DMS 273 (cell line): ENCODE measurements at regions not wholly inside any gene's neighbourhood (a gene's known extent, or its start where the extent isn't known, plus 50 kb on each side); places are given as distances from the start of the nearest gene placed in this dataset.
"Not testable (repeated sequence)": the region's sequence is repeated elsewhere in the genome, so short reads cannot be mapped to it uniquely, and the experiment has no call there.

Experiments
- DNase-seq: peaks from one replicate; lab custom pipeline; 2025; ENCODE audit not compliant: unreplicated experiment; lab: John Stamatoyannopoulos, UW

DNA sequence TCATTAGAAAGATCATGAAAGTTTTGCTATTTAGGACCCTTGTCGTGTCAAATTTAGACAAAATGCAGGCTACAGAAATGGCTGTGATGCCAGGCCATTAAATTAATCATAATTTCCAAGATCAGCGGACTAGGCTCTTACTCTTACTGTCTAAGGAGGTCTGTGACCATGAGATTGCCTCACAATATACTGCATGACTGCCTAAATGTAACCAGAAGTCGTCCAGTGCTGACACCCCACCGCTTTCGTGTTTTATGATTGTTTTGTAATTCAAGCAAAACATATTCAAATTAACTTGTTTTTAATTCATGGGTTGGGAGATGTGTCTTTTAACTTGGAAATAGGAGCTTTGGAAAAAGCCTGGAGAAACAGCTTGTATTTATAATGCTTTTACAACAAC is 947.5 kb downstream of the BRINP3 start:
- DNase-seq = no peak

DNA sequence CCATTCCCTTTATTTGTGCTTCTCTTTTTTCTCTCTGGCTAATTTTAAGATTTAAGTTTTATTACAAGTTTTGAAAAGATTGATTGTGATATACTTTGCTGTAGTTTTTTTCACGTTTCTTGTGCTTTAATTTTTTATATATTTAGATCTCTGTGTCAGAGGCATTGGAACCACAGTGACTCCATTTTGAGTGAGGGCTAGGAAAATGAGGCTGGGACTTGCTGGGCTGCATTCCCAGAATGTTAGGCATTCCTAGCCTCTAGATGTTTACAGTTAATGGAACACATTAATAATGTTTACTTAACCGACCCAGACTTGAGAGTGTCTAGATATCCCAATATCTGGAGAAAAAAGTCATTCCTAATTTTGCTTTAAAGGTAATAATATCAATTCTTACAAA is 939.4 kb downstream of the BRINP3 start:
- DNase-seq = no peak

DNA sequence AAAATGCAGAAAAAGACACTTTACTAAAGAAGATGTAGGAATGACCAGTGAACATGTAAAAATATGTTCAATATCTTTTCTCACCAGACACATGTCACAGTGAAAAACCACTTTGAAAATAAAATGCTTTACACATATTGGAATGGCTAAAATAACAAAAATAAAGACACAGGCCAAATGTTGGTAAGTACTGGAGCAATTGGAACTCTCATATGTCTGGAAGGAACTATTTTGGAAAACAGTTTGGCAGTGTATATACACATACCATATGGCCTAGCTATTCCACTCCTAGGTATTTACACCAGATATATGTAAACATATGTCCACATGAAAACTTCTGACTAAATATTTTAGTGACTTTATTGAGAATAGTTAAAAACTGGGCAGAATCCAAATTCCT is 927.2 kb downstream of the BRINP3 start:
- DNase-seq = peak; percentile 48

DNA sequence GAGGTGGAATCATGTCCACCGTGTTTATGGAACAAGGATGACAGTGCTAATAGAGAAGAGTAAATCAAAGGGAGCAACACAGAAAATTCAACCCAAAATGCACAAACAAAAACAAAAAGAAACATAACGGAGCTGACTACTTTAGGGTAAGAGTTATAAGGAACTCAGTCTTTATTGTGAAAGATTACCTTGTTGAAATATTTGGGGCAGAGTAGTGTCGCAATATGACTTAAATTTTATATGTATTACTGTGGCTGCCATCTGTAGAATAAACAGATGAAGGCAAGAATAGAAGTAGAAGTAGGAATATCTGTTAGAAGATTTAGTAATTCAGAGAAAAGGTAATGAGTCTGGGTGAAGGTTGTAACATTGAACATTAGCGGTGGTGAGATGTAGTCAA is 913.9 kb downstream of the BRINP3 start:
- no peak for DNase-seq

DNA sequence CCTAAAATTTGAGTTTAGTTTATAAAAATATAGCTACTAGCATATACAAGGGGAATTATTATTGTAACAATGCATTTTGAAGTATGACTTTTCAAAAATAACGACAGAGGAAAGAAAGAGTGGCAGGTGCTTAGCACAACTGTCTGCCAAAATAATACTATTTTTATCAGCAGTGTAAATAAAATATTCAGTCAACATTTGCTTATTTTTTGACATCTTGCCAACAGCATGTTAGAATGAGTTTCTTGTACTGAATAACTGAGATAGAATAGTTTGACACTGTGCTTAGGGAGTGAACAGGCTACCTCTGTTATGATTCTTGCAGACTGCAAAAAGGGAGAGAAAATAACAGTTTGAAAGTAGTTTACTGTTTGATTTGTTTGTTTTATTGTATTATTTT is 909.8 kb downstream of the BRINP3 start:
- no peak for DNase-seq

DNA sequence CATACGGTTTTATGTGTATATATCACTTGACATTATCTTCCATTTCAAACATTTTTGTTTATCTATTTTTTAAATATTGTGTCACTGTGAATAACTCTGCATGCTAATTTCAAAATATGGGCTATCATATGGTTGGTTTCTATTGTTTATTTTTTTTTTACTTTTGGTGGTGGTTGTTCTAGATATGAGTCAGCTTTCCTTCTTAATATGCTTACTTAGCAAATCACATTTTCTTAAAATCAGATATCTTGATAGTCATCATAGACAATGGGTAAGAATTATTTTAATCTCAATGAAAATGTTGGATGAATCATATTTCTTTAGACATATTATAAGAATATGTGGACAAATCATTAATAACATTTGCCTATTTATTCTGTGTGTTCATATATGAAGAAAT is 881.5 kb downstream of the BRINP3 start:
- no peak for DNase-seq

DNA sequence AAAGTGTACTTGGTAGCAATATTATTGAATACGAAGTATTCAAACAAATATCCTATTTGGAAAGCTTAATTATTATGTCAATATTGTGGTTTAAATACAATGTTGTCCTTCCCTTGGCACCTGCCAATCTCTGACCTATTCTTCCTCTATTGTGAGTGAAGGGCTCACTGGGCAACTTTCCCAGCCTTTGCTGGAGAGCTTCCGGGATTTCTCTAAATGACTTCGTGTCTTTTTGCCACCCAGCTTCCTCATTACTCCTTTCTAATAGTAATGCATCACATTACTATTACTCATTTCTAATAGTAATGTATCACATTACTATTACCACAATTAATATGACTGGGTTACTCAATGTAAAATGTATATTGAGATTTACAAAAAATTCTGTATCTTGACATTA is 880.6 kb downstream of the BRINP3 start:
- DNase-seq = peak; percentile 17

DNA sequence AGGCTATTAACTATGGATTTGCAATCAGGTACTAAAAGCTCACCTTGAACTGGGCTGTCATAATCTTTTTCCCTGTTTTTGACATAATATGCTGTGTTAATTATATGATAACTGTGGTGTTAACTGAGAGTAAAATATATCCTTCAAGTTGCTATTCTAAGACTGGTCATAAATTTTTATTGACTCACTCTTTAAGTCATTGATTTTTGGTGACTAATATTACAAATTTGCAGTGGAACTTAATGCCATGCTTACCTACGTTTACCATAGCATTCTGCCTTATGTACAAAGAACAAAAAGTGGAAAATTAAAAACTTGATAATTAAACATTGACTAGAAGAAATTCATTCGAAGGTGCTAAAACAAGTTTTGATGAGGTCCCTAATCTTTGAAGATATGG is 872.4 kb downstream of the BRINP3 start:
- no peak for DNase-seq

DNA sequence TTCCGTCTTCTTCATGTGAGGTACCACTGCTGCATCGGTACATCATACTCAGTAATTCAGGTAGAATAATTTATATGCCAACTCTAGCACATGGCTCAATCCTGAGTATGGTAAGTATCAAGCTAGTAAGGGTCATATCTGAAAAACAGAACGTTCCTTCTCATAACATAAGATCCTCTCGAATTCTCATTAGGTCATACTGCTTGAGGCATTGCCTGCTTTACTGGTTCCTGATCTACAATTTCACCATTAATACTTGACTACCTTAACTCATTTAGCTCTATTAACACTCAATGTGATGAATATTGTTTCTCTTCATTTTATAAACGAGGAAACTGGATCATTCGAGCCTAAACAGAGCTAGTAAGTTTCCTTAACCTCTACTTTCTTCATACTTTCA is 871.6 kb downstream of the BRINP3 start:
- no peak for DNase-seq

DNA sequence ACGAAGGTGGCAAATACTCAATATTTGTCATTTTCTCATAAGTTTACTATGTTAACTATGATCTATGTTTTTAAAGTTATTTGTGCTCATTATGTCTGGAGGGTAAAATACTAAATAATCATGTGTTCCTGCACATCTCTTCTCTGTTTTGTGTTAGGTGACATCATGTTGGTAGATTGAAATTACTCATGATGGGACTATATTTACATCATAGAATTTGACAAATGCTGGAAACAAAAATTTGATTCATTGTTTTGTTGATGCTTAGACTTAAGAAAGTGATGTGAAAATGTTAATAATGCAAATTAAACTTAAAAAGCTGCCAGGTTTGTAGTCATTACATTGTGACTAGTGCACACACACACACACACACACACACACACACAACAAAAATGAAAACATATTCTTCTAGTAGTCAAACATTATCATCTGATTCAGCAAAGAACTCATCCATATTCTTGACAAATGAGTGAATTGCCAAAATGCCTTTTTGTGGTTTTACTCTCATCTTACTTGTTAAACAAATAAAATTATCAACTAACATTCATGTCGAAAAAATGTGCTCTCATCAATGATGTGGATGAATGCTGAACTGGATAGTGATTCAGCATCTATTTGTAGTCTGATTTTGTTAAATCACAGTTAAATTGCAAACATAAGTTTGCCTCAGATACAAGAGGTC is 870.7 kb downstream of the BRINP3 start:
- DNase-seq = no peak

DNA sequence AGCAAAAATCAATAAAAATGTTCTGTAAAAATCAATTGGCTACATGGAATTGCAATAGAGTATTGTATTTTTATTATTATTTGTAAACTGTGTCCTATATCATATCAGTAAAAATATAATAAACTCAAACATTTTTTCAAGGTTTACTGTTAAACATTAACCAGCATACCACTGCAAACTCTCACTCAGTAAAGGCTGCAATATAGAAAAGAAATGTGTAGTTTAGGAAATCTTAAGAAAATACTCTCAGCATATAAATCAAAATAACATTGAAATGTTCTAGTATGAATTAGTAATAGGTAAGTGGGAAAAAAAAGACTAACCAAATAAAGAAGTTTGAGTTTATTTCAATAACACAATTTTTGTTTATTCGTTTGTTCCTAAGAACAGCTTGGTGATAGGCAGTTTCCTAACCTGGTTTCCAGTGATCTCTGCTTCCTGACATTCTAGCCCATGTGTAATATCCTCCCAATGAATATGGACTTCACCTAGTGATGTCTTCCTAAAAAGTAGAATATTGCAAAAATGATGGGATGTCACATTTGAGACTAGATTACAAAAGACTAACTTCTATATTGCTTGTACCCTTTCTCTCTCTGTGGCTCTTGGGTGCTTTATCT is 870.1 kb downstream of the BRINP3 start:
- DNase-seq = no peak

DNA sequence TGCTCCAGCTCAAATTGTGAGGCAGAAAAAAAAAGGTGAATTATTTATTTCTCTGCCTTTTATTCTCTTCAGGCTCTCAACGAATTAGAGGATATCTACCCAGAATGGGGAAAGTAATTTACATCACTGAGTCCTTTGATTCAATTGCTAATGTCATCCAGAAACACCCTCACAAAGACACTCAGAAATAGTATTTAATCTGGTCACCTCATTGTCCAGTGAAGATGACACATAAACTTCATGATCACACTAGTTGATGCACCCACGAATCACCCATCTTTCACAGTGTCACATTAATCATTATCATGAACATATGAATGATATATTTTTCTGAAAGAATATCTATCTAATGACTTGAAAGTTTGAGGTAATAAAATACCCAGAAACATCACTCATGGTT is 868.5 kb downstream of the BRINP3 start:
- DNase-seq = no peak

DNA sequence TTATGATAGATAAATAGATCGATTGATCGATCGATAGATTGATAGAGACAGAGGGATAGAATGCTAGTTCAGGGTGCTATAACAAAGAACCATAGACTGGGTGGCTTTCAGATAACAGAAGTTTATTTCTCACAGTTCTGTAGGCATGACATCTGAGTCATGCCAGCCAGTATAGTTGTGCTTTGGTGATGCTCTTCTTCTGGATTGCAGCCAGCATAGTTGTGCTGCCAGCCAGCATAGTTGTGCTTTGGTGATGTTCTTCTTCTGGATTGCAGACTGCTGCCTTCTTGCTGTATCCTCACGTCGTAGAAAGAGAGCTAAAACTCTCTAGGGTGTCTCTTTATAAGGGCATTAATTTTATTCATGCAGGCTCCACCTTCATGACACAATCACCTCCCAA is 860.8 kb downstream of the BRINP3 start:
- no peak for DNase-seq

DNA sequence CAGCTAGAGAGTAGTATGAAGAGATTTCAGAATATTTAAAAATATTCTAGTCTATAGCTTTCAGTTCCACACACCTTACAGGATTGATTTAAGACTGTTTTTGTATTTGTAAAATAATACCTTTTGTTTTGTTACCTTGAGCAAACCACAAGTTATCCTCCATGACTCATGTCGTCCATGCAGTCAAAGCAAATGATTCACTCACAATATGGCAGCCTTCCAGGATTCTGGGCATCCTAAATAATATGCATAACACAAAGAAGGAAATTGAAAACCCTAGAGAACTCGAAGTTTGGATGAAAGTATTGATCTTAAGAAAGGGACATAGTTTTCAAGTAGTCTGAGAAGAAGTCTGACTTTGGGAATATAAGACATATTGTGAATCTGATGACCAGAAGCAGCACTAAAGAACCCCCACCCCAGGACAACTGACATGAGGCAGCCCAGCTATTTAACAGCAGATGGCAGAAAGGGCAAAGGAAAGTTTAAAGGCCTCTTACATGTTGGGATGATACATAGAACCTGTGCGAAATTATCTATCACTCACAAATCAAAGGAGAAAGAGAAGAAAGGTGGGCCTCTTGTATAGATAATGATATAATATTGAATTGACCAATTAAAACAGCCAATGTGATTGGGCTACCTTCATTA is 857.9 kb downstream of the BRINP3 start:
- peak; percentile 86 for DNase-seq

DNA sequence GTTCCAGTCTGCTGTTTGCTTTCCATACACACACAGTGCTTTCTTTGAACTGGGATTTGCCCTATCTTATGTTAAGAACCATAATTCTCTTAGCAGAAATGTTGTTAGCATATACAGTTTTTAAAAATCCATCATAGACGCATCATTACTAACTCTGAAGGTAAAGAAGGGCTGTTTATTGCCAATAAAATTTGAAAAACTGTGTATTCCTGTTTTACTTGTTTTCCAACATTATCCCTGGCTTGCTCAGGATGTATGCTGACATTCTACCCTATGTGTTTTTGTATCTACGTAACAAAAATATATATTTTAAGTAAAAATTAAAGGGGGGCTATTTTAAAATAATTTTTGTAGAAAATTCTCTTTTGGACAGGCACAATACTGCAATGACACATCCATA is 857.2 kb downstream of the BRINP3 start:
- no peak for DNase-seq

DNA sequence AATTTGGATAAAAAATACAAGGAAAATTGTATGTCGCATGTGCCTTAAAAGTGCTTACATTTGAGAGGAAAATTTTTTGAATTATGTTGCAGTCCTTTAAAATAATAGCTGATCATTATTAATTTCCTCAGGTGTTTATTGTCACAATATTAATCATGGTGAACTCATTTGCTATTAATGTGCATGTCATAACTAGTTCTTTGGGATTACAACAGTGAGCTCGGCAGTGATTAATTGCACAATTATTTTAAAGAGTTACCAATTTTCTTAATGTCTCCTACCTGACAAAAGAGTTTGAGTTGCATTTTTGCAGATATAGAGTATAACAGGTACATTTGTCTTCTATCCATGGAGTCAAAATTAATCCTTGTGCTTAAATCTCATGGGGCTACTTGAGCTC is 854.3 kb downstream of the BRINP3 start:
- no peak for DNase-seq

DNA sequence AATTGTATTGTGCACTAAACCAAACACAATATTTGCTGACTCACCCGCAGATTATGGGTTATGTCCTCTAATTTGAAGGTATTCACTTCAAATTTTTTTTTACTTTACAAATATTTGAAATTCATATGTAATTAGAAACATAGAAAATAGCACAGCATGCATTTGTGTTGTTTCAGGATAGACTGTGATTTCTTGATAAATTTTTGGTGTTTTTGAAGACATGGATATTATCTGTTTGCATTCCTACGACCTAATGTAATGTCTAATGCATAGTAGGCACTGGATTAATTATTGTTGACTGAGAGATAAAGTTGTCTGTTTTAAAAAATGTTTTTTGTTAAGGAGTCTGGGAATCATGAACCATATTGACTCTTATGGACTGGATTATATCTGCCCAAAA is 850.2 kb downstream of the BRINP3 start:
- DNase-seq = no peak

DNA sequence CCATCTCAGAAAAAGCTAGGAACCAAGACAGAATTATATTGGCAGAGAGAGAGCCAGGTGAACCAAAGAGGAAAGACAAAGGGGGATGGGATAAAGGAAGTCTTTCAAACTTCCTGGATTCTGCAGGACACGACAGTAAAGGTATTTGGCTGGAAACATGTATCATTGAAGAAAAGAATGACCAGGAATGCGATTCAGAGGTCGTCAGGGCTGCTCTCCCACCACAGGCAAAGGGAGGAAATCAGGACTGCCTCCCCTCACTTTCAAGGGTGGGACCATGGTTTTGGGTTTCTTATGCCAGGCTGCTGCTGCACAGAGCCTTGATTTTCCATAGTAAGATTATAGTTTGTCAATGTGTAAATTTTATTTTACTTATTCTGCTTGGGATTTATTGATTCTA is 848.8 kb downstream of the BRINP3 start:
- DNase-seq = no peak

DNA sequence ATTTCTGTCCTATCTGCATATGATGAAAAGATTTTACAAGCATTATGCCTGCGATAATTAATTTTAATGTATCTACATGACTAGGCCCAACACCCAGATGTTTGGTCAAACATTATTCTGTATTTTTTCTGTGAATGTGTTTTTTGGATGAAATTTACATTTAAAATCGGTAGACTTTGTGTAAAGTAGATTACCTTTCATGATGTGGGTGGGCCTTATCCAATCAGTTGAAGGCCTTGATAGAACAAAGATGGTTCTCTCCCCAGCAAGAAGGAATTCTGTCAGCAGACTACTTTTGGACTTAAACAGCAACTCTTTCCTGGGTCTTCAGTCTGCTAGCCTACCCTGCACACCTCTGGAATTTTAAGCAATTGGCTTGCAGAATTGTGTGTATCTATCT is 844.0 kb downstream of the BRINP3 start:
- DNase-seq = no peak

DNA sequence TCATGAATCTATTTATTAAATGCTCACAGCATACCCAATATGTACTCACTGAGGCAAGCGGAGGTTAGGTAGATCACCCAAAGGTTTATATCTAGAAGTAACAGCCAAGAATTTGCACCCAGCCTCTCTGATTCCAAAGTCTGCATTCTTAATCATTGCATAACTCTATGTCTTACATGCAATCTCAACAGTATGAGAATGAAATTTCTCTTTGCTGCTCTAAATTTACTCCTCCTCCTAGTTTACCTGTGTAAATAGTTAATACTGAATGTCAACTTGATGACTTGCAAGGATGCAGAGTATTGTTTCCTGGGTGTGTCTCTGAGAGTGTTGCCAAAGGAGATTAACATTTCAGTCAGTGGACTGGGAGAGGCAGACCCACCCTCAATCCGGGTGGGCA is 840.6 kb downstream of the BRINP3 start:
- no peak for DNase-seq

DNA sequence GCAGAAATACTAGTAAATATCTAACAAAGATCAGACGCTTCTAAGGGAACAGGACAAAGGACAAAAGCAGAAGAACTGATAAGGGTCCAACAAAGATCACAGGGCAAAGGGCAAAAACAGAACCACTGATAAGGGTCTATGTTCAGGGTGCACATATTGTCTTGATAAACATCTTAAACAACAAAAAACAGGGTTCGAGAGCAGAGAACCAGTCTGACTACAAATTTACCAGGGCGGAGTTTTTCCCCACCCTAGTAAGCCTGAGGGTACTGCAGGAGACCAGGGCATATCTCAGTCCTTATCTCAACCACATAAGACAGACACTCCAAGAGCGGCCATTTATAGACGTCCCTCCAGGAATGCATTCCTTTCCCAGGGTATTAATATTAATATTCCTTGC is 833.5 kb downstream of the BRINP3 start:
- not testable (repeated sequence) for DNase-seq

DNA sequence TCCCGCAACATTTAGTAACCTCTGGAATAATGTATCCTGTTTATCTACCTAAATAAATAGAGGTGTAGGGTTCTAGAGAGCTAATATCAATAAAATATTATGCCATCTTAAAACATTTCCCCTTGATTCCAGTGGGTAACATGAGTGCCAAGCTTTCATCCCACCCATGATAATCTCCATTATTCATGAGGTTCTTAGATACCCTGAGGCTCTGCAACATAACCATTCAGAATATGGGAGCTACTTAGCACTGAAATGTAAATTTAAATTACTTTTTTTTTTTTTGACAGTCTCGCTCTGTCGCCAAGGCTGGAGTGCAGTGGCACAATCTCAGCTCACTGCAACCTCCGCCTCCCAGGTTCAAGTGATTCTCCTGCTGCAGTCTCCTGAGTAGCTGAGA is 832.7 kb downstream of the BRINP3 start:
- DNase-seq = no peak

DNA sequence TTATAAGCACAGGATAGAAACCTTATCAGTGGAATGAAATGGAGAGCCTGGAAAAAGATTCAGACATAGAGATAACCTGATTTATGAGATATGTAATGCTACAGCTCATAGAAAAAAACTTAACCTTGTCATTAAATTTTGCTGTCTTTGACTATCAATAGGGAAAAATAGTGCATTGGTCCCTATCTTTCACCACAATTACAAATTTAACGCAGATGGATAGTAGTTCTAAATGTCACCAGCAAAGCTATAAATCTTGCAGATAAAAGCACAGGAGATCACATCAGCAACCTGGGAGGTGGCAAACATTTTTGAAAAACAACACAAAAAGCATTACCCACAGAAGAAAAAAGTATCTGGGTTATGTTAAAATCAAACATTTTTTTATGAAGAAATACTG is 831.6 kb downstream of the BRINP3 start:
- no peak for DNase-seq
